Endothelial cell of umbilical vein (primary cell): ENCODE measurements at regions not wholly inside any gene's neighbourhood (a gene's known extent, or its start where the extent isn't known, plus 50 kb on each side); places are given as distances from the start of the nearest gene placed in this dataset.
"Not testable (repeated sequence)": the region's sequence is repeated elsewhere in the genome, so short reads cannot be mapped to it uniquely, and the experiment has no call there.

Experiments
- BruUV-seq: library from RNA; stranded (reverse); fragments of 400-500 nt; replicated peaks from 2 replicates; lab custom pipeline; 2021; lab: Mats Ljungman, UMichigan
- CTCF ChIA-PET: fragments of 300-600, 350-600 bp; sonication (Branson Sonifier 250); formaldehyde crosslinking; loops from one replicate; lab custom pipeline; 2021; ENCODE audit warnings: antibody characterized with exemption, inconsistent platforms; lab: Charles Lee
- POLR2A ChIA-PET: fragments of 300-600, 350-600 bp; sonication (Branson Sonifier 250); formaldehyde crosslinking; loops from one replicate; lab custom pipeline; 2021; ENCODE audit warnings: antibody characterized with exemption, inconsistent platforms; lab: Charles Lee
- DNase-seq: peaks from one replicate; pipeline ENCODE4 v3.0.0-alpha.2; 2011; ENCODE audit warnings: low read depth, low spot score
- FAIRE-seq: peaks from 2 replicates; lab custom pipeline; 2011; peaks lifted over from hg19 to GRCh38; lab: Jason Lieb, UNC
- H2AFZ ChIP-seq: 2 replicates; pipeline ENCODE4 v1.6.0; 2012; ENCODE audit warnings: low read depth, low read length, control low read depth, inconsistent platforms
- H3K27ac ChIP-seq: 2 replicates; pipeline ENCODE4 v1.5.1; 2011; ENCODE audit warnings: low read depth, mild to moderate bottlenecking, control low read depth, low read length, moderate library complexity; ENCODE audit not compliant: insufficient read depth
- H3K27me3 ChIP-seq, 2 experiments: 2 replicates each; pipeline versions ENCODE4 v1.6.0 to v1.6.1; 2011; ENCODE audit warnings: low read length in 2 of 2, mixed read lengths in 1 of 2; ENCODE audit not compliant: control insufficient read depth in 2 of 2, insufficient read depth in 2 of 2
- H3K36me3 ChIP-seq, 2 experiments: 2 replicates in 1 of 2; 3 replicates in 1 of 2; pipeline ENCODE4 v1.5.1; 2011; ENCODE audit warnings: low read length in 2 of 2, mild to moderate bottlenecking in 1 of 2, moderate library complexity in 1 of 2; ENCODE audit not compliant: control insufficient read depth in 2 of 2, insufficient read depth in 2 of 2; ENCODE audit errors: extremely low read depth in 1 of 2
- H3K4me1 ChIP-seq: 3 replicates; pipeline ENCODE4 v1.5.1; 2011; ENCODE audit warnings: mild to moderate bottlenecking, low read length; ENCODE audit not compliant: control insufficient read depth, insufficient read depth; ENCODE audit errors: extremely low read depth
- H3K4me2 ChIP-seq: 2 replicates; pipeline ENCODE4 v1.6.1; 2011; ENCODE audit warnings: low read length, control low read depth, mixed read lengths; ENCODE audit not compliant: insufficient read depth
- H3K4me3 ChIP-seq, 3 experiments: fragments of 200-600 bp in 1 of 3; sonication (generic), shearing (Covaris generic) in 1 of 3; replicated peaks in 1 of 3; 2 replicates each; pipeline ENCODE4 v1.5.1; 2011 to 2016; ENCODE audit warnings: control low read depth in 3 of 3, low read length in 3 of 3, mild to moderate bottlenecking in 2 of 3, inconsistent platforms in 1 of 3, low read depth in 1 of 3, moderate library complexity in 1 of 3; ENCODE audit not compliant: insufficient read depth in 1 of 3
- H3K79me2 ChIP-seq: 2 replicates; pipeline ENCODE4 v1.6.0; 2012; ENCODE audit warnings: low read length, inconsistent platforms; ENCODE audit not compliant: control insufficient read depth, insufficient read depth
- H3K9ac ChIP-seq: replicated peaks from 2 replicates; pipeline ENCODE3; 2011; ENCODE audit warnings: low read length, control low read depth; ENCODE audit not compliant: insufficient read depth; ENCODE audit errors: extremely low read depth
- H3K9me1 ChIP-seq: replicated peaks from 3 replicates; pipeline ENCODE4 v1.6.0; 2011; ENCODE audit warnings: mild to moderate bottlenecking, low read length; ENCODE audit not compliant: control insufficient read depth, insufficient read depth; ENCODE audit errors: extremely low read depth
- H3K9me3 ChIP-seq: replicated peaks from 2 replicates; pipeline ENCODE4 v1.5.1; 2012; ENCODE audit warnings: low read length, inconsistent platforms; ENCODE audit not compliant: control insufficient read depth, insufficient read depth
- H4K20me1 ChIP-seq: replicated peaks from 2 replicates; pipeline ENCODE3; 2011; ENCODE audit warnings: mild to moderate bottlenecking, low read length; ENCODE audit not compliant: control insufficient read depth, insufficient read depth; ENCODE audit errors: extremely low read depth
- CTCF ChIP-seq, 2 donors: IDR thresholded peaks; 1 replicate in 1 of 2; 2 replicates in 1 of 2; pipeline ENCODE4 v1.5.1; 2011; ENCODE audit warnings: low read length in 2 of 2, mild to moderate bottlenecking in 2 of 2, moderate library complexity in 2 of 2, control low read depth in 1 of 2, inconsistent platforms in 1 of 2, low read depth in 1 of 2; ENCODE audit not compliant: insufficient read depth in 1 of 2; ENCODE audit errors: extremely low read depth in 1 of 2
- EZH2 ChIP-seq: IDR thresholded peaks from 2 replicates; pipeline ENCODE4 v1.6.1; 2012; ENCODE audit warnings: borderline replicate concordance, low read depth, mild to moderate bottlenecking, moderate library complexity, low read length, inconsistent platforms; ENCODE audit not compliant: severe bottlenecking
- FOS ChIP-seq: IDR thresholded peaks from 2 replicates; pipeline ENCODE4 v1.6.1; 2011; ENCODE audit warnings: mild to moderate bottlenecking, low read length, moderate library complexity, borderline replicate concordance; ENCODE audit not compliant: insufficient read depth
- GATA2 ChIP-seq: IDR thresholded peaks from 2 replicates; pipeline ENCODE4 v1.7.0; 2011; ENCODE audit warnings: low read depth, mild to moderate bottlenecking, moderate library complexity, mixed read lengths, low read length; ENCODE audit not compliant: insufficient read length, insufficient read depth
- JUN ChIP-seq: IDR thresholded peaks from 2 replicates; pipeline ENCODE4 v1.6.1; 2011; ENCODE audit warnings: borderline replicate concordance, low read depth; ENCODE audit not compliant: insufficient read length, insufficient read depth
- MAX ChIP-seq: IDR thresholded peaks from 2 replicates; pipeline ENCODE4 v1.6.1; 2011; ENCODE audit not compliant: insufficient read depth, insufficient read length
- MYC ChIP-seq: IDR thresholded peaks from one replicate; pipeline ENCODE4 v1.6.1; 2011; ENCODE audit warnings: mild to moderate bottlenecking, low read depth, low read length
- POLR2A ChIP-seq: IDR thresholded peaks from 2 replicates; pipeline ENCODE4 v1.6.1; 2012; ENCODE audit warnings: low read depth, mild to moderate bottlenecking, control low read depth, low read length
- POLR2AphosphoS5 ChIP-seq: IDR thresholded peaks from 2 replicates; pipeline ENCODE4 v1.6.1; 2012; ENCODE audit warnings: low read depth, mild to moderate bottlenecking, control low read depth, low read length, moderate library complexity; ENCODE audit not compliant: insufficient read depth
- dilution Hi-C: fragments of 300-500 bp; cut with MboI; formaldehyde crosslinking; loops from one replicate; pipeline ENCODE4 v1.15.0; 2019; ENCODE audit warnings: low sequenced_read_pairs; ENCODE audit not compliant: extremely low pct_ligation_motif_present
- intact Hi-C: fragments of 100-400 bp; cut with micrococcal nuclease; formaldehyde crosslinking; loops from one replicate; pipeline ENCODE4 v1.10.0; 2022

DNA sequence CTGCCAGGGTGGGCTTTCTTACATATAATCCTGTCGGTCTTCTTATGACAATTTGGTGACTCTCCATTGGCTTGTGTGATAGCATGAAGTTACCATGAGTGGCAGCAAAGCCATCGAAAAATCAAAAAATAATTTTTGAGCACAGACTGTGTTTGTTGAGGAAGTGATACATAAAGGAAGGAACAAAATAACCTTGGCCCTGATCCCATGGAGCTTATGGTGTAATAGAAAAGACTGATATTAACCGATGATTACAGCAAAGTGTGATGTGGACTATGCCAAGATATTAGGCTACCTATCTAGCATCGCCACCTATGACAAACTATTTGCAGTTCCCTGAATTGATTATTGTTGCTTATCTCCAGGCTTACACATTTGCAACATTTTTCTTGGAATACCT lies 383.2 kb downstream of the AEBP2 start:
- Histone ChIP-seq H3K4me1 (peaks cover 9% of the 10 kb centered on the region), H3K9ac (no peak overlapping the region), H3K4me2 (peak overlapping the region; percentile 11), H3K36me3 (no peaks in the 10 kb centered on the region), H3K27ac (no peak overlapping the region), H3K9me3 (no peaks in the 10 kb centered on the region), H3K4me3 (no peak overlapping the region), H4K20me1 (no peaks in the 10 kb centered on the region), H3K9me1 (no peaks in the 10 kb centered on the region), H3K27me3 (no peaks in the 10 kb centered on the region), H2AFZ (no peak overlapping the region), H3K79me2 (no peaks in the 10 kb centered on the region)
- FAIRE-seq (no peak), DNase-seq (peak; percentile 57)
- no peak for TF ChIP-seq POLR2AphosphoS5
- no peak for TF ChIP-seq MYC
- TF ChIP-seq GATA2 = no peak
- no peak for TF ChIP-seq FOS
- no peak for TF ChIP-seq EZH2
- no peak for TF ChIP-seq JUN
- TF ChIP-seq MAX = no peak
- no peak for TF ChIP-seq POLR2A
- no peak for TF ChIP-seq CTCF (IDR thresholded peaks at IDR 0.05; ENCODE audit: extremely low read depth in 1 of 2, insufficient read depth in 1 of 2, low read depth in 1 of 2, low read length in 2 of 2)
- BruUV-seq = no TSS peak
- intact Hi-C loops (no loop called here), dilution Hi-C loops (no loop called here)
- CTCF ChIA-PET = interaction anchor here (1.0 kb wide), 1 partner anchor 22 kb away, joined by 3 read pairs; no protein-coding TSS in a partner anchor
- POLR2A ChIA-PET = no interaction called here

DNA sequence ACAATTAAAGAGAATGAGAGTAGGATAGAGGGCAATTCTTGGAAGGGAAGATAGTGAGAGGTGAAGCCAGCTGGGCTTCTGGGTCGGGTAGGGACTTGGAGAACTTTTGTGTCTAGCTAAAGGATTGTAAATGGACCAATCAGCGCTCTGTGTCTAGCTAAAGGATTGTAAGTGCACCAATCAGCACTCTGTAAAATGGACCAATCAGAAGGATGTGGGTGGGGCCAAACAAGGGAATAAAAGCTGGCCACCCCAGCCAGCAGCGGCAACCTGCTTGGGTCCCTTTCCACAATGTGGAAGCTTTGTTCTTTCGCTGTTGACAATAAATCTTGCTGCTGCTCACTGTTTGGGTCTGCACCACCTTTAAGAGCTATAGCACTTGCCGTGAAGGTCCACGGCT lies 384.0 kb downstream of the AEBP2 start:
- H3K79me2 ChIP-seq, H3K9me1 ChIP-seq, BruUV-seq: not testable (repeated sequence)

More for the DNA sequence above, 384.0 kb downstream of the AEBP2 start:
- H3K4me1 ChIP-seq, CTCF ChIA-PET, FAIRE-seq, H3K4me2 ChIP-seq, H3K4me3 ChIP-seq, intact Hi-C loops, H3K9ac ChIP-seq, H4K20me1 ChIP-seq, H2AFZ ChIP-seq, DNase-seq, H3K36me3 ChIP-seq, POLR2A ChIA-PET, H3K27ac ChIP-seq, H3K9me3 ChIP-seq, H3K27me3 ChIP-seq, dilution Hi-C loops: not testable (repeated sequence)
